HG03439 (cell line): ENCODE measurements at regions not wholly inside any gene's neighbourhood (a gene's known extent, or its start where the extent isn't known, plus 50 kb on each side); places are given as distances from the start of the nearest gene placed in this dataset.

Experiments
- ATAC-seq: cut with Tn5 transposase; IDR thresholded peaks from one replicate; pipeline ENCODE4 v1.9.1; 2021; ENCODE audit warnings: mild to moderate bottlenecking, moderate library complexity; ENCODE audit not compliant: unreplicated experiment

- no peak for ATAC-seq
These were observed 170.3 kb upstream of the BMP4 start for GRCh38 chr14:54126947-54127346.

- no peak for ATAC-seq
These were observed 170.9 kb upstream of the BMP4 start for GRCh38 chr14:54127526-54127925.

GRCh38 chr14:54129850-54130640 is 173.4 kb upstream of the BMP4 start:
- ATAC-seq = no peak

GRCh38 chr14:54132496-54132895 is 175.9 kb upstream of the BMP4 start:
- ATAC-seq = no peak

- ATAC-seq = no peak
These were observed 177.3 kb upstream of the BMP4 start for GRCh38 chr14:54133896-54134295.

- no peak for ATAC-seq
These were observed 179.2 kb upstream of the BMP4 start for GRCh38 chr14:54135804-54136280.

GRCh38 chr14:54136894-54137613 is 180.4 kb upstream of the BMP4 start:
- no peak for ATAC-seq

GRCh38 chr14:54137614-54137961 is 181.0 kb upstream of the BMP4 start:
- no peak for ATAC-seq

GRCh38 chr14:54138024-54138353 is 181.4 kb upstream of the BMP4 start:
- no peak for ATAC-seq

GRCh38 chr14:54138354-54139038 is 181.9 kb upstream of the BMP4 start:
- no peak for ATAC-seq

GRCh38 chr14:54140551-54140950 is 183.9 kb upstream of the BMP4 start:
- ATAC-seq = no peak

GRCh38 chr14:54146601-54147000 is 190.0 kb upstream of the BMP4 start:
- no peak for ATAC-seq

GRCh38 chr14:54147282-54147681 is 190.7 kb upstream of the BMP4 start:
- ATAC-seq = no peak

- ATAC-seq = no peak
These were observed 191.1 kb upstream of the BMP4 start for GRCh38 chr14:54147758-54148157.

- no peak for ATAC-seq
These were observed 191.6 kb upstream of the BMP4 start for GRCh38 chr14:54148251-54148650.

- ATAC-seq = no peak
These were observed 195.7 kb upstream of the BMP4 start for GRCh38 chr14:54152351-54152750.

- ATAC-seq = no peak
These were observed 209.7 kb upstream of the BMP4 start for GRCh38 chr14:54166049-54166950.

GRCh38 chr14:54168489-54168888 is 211.9 kb upstream of the BMP4 start:
- no peak for ATAC-seq

- ATAC-seq = no peak
These were observed 212.8 kb upstream of the BMP4 start for GRCh38 chr14:54169254-54169924.

GRCh38 chr14:54170301-54170700 is 213.7 kb upstream of the BMP4 start:
- ATAC-seq = no peak
